ENCODE measurements at regions not wholly inside any gene's neighbourhood (a gene's known extent, or its start where the extent isn't known, plus 50 kb on each side); places are given as distances from the start of the nearest gene placed in this dataset.
"Not testable (repeated sequence)": the region's sequence is repeated elsewhere in the genome, so short reads cannot be mapped to it uniquely, and the experiment has no call there.

DNA sequence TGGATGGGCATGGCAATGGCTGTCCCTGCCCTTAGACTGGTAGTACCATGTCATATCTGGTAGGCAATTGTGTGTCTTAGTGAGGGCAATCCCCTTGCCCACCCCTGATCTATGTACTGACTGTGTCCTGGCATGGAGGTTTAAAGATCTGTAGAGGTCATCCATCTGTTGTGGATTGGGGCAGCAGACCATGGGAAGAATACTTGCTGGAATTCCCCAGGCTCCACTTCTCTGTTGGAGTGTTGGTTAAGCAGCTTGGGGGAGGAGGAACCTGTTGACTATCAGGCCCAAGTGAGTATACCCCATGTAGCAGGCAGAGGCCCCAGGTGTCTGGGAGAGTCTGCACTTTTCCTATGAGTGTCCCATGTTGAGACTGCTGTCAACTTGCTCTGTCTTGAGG is 246.7 kb upstream of the DIPK2B start:
- DNase-seq (ENCODE audit: extremely low read depth in 1 of 2, low read depth in 1 of 2) = no peak

DNA sequence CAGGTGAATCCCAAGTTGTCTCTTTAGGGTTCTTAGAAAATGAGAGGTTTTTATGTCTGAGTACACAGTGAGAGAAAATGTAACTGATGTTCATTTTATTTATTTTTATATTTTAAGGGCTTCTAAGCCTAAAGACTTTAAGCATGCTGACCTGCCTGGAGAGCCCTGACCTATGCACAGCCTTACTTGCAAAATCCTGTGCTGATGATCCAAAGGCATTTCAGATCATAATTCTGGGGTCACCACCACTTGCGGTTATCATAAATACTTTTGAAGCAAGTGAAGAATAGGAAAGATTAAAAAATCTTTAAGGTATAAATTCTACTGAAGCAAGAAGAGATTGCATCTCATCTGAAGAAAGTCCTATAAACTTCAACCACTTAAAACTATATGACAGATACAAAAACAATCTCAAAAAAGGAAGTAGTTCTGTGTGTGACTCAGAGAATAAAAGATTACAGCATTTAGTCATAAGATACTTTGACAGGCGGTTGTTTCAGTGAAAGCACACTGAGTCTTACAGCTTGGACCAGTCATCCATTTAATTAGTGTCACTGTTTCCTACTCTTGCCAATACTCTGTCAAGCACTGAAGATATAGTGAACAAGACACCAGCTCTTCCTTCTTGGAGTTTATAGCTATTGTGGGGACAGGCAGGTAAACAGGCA is 245.2 kb upstream of the DIPK2B start:
- DNase-seq (ENCODE audit: extremely low read depth in 1 of 2, low read depth in 1 of 2) = no peak

DNA sequence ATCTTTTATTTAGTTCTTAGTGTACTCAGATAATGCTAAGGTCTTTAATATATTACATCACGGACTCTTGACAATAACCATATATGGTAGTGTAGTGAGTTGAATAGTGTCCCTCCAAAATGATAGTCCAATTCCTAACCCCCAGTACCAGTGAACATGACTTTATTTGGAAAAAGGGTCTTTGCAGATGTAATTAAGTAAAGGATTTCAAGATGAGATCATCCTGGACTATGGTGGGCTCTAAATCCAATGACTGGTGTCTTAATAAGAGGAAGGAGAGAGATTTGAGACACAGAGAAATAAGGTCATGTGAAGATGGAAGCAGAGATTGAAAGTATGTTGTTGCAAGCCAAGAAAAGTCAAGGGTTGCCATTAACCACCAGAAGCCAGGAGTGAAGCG is 236.5 kb upstream of the DIPK2B start:
- DNase-seq (ENCODE audit: extremely low read depth in 1 of 2, low read depth in 1 of 2) = no peak

DNA sequence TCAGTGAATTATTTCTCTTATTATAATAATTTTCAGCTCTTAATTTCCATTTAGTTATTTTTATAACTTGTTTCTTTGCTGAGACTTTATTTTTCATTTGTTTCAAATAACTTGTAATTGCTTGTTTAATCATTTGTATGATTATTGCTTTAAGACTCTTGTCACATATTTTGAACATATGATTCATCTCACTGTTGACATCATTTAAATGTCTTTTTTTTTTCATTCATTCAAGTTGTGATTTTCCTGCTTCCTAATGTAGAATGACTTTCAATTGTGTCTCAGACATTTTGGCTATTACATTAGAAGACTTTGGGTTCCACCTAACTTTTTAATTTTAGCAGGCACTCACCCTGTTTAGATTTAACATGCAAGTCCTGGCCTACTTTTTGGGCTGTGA is 234.8 kb upstream of the DIPK2B start:
- no peak for DNase-seq (ENCODE audit: extremely low read depth in 1 of 2, low read depth in 1 of 2)

DNA sequence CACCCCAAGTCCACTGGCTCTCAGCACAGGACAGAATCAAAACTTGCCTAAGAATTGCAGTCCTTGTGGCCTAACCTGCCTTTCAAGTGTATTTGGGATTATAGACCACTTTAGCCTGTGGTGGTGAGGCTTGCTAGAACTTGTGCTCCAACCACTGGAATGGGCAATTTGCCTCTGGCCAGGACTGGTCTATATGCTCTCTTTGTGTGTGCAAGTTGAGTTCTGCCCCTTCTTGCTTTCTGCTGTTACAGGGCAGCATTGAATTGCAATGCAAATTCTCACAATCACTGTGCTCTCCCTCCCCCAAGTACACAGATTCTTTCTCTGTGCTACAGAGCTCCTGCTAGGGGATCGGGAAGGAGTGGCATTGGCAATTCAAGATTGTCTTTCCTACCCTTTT is 233.6 kb upstream of the DIPK2B start:
- DNase-seq (ENCODE audit: extremely low read depth in 1 of 2, low read depth in 1 of 2) = no peak

DNA sequence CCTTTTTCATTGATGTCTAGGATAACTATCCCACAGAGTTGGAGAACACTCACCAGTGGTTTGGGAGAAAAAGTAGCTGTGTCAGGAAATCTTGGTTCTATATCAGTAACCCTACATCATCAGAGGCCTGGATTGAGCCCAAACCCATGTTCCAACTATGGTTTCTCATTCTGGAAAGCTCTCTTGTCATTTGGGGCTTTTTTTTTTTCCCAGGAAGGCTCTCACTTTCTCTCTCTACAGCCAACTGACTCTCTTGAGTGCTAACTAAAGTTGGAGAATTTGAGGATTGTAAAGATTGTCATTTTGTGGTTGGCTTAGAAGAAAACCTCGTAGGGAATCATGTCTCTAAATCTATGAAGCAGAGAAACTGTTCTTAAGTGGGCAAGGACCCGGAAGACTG is 228.2 kb upstream of the DIPK2B start:
- DNase-seq (ENCODE audit: extremely low read depth in 1 of 2, low read depth in 1 of 2) = no peak

DNA sequence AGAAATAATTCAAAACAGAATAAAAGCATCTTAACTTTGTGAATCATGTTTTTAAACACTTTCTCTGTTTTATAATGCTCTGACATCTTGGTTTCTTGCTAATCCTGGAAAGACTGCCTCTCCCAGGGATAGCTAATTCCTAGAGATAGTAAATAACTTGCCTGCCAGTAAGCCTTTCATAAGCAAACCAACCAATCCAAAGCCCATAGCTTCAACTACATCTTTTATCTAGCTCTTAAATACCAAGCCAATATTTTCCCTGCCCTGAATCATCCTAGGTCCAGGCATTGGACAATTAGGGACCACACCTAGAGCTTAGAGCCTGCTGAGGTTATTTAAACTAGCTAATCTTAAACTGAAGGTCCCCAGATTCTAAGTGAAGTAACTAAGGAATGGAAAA is 223.7 kb upstream of the DIPK2B start:
- DNase-seq (ENCODE audit: extremely low read depth in 1 of 2, low read depth in 1 of 2) = no peak

DNA sequence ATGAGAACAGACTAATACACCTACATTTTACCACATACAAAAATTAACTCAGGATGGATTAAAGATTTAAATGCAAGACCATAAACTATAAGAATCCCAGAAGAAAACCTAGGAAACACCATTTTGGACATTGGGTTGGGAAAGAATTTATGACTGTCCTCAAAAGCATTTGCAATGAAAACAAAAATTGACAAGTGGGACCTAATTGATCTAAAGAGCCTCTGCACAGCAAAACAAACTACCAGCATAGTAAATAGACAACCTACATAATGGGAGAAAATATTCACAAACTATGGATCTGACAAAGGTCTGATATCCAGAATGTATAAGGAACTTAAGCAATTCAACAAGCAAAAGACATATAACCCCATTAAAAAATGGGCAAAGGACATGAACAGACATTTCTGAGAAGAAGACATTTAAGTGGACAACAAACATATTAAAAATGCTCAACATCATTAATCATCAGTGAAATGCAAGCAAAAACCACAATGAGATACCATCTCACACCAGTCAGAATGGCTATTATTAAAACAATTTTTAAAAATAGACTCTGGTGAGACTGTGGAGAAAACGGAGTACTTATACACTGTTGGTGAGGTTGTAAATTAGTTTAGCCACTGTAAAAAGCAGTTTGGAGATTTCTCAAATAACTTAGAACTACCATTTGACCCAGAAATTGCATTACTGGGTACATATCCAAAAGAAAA is 221.7 kb upstream of the DIPK2B start:
- DNase-seq (ENCODE audit: extremely low read depth in 1 of 2, low read depth in 1 of 2) = no peak

DNA sequence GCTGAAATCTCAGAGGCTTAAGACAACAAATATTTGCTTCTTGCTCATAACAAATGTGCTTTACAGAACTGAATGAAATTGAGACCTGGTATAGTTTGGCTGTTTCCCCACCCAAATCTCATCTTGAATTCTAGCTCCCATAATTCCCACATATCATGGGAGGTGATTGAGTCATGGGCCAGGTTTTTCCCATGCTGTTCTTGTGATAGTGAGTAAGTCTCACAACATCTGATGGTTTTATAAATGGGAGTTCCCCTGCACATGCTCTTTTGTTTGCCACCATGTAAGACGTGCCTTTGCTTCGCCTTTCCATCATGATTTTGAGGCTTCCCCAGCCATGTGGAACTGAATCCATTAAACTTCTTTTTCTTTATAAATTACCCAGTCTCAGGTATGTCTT is 221.1 kb upstream of the DIPK2B start:
- no peak for DNase-seq (ENCODE audit: extremely low read depth in 1 of 2, low read depth in 1 of 2)

DNA sequence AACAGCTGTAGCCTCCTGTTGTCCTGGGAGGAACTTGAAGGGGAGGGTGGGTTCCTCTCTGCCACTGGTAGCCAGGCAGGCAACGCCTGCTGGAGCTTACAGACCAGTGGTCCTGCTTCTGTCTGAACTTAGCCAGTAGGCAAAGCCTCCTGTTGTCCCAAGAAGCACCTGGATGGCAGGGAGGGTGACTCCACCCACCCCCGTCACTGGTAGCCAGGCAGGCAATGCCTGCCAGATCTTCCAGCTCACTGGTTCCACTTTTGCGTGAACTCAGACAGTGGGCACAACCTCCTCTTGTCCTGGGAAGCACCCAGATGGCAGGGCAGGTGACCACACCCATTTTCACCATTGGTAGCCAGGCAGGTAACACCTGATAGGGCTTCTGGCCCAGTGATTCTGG is 203.5 kb upstream of the DIPK2B start:
- DNase-seq (ENCODE audit: extremely low read depth in 1 of 2, low read depth in 1 of 2) = no peak

DNA sequence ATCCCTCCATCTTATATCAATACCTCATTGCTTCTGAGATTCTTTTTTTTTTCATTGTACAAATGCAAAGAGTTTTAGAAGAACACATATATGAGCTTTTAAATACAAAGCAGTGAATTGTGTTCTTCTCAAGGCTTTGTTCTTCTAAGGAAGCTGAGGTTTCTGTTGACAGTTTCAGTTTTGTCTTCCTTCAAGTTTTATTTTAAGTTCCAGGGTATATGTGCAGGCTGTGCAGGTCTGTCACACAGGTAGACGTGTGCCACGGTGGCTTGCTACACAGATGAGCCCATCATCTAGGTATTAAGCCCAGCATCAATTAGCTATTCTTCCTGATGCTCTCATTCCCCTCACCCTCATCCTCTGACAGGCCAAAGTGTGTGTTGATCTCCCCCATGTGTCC is 201.2 kb upstream of the DIPK2B start:
- DNase-seq (ENCODE audit: extremely low read depth in 1 of 2, low read depth in 1 of 2) = no peak

DNA sequence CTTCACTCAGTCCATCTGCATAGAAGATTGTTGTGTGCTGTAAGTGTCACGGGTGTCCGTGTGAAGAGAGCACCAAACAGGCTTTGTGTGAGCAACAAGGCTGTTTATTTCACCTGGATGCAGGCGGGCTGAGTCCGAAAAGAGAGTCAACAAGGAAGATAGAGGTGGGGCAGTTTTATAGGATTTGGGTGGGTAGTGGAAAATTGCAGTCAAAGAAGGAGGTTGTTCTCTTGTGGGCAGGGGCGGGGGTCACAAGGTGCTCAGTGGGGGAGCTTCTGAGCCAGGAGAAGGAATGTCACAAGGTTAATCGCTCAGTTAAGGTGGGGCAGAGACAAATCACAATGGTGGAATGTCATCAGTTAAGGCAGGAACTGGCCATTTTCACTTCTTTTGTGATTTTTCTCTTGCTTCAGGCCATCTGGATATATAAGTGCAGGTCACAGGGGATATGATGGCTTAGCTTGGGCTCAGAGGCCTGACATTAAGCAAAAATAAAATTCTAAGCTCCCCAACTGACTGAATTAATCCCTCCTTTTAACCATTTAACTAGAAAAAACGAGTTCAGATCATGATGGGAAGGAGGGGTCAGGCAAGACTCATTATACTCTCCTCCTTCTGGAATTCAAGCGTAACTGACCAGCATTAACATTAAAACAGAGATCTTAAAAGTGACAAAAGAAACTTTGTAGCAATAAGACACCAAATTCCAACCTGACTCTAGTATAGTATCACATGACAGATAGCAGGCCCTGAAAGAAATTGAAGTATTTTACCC is 200.5 kb upstream of the DIPK2B start:
- not testable (repeated sequence) for DNase-seq (ENCODE audit: extremely low read depth in 1 of 2, low read depth in 1 of 2)

DNA sequence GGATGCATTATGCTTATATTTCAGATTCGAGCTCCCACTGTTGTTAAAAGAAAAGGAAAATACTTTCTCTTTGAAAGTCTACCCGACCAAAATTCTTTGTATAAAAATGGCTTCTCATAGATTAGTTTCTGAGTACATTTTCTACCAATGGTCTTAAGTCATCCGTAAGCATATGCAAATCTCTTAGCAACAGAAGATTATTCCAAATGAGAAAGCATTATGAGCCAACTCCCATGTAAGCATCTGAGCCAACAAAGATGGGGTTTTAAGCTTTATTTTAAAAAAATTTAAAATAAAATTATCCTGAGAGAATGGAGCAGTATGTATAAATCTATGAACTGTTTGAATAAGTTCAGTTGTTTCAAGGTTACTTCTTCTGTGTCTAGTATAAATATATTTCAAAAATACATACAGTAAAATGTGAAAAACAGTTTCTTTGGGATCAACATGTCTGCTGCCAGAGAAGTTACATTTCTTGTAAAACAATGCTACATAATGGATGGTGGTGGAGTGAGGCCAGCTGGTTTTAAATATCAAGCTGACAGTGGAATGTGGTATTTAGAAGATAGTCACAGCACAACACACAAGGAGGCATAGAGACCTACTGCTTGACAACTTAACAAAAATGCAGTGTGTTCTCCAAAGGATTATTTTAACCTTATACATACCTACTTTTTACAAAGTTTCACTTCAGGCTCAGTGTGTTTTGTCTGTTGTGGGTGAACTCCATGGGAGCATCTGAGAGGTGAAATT is 199.5 kb upstream of the DIPK2B start:
- DNase-seq (ENCODE audit: extremely low read depth in 1 of 2, low read depth in 1 of 2) = no peak

DNA sequence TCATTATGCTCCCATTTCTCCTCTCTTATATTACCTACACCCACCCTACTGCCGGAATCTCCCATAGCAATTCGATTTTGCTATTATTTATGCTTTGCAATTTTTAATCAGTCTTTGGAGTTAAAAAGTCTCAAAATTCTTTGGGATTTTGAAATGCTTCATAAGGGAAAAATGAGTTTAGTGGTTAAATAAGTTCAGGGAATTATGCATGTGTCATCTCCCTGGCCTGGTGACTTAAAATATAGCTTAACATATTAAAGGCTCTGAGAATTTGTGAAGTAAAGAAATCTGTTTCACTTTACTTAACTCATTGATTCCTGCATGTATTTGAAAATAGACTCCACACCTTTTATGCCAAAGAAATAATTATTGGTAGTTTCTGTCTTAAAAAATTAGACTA is 185.1 kb upstream of the DIPK2B start:
- no peak for DNase-seq (ENCODE audit: extremely low read depth in 1 of 2, low read depth in 1 of 2)

DNA sequence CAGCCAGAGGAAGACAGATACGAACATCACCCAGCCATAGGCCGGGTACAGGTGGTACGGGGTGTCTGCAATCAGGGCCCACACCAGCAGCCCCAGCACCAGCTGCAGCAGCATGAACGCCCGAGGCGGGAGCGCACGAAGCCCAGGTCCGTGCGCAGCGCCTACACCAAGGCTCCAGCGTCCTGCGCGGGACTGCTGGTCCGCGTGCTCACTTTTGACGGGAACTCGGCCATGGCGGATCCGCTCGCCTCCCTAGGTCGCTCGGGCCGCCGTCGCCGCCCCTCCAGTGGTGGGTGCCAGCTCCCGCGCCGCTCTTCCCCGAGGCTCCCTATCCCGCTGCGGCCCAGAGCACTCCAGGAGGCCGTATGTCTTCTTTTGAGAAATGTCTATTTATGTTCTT is 181.2 kb upstream of the DIPK2B start:
- no peak for DNase-seq (ENCODE audit: extremely low read depth in 1 of 2, low read depth in 1 of 2)

DNA sequence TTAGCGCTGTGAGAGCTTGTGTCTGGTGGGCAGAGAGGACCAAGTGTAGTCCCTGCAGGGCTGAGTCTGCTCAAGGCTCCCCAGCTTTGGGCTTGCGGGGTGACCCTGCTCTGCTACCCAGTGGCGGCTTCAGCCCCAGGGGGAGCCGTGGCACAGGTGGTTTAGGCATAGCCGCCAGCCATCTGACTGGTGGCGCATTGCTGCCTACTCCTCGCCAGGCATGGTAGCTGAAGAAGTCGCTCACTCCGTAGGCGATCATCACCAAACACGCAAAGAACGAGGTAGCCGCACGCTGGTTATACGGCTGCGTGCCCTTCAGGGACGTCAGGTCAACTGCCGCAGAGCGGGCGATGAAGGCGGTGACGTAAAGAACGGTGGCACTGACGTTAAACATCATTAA is 180.7 kb upstream of the DIPK2B start:
- DNase-seq (ENCODE audit: extremely low read depth in 1 of 2, low read depth in 1 of 2) = no peak

DNA sequence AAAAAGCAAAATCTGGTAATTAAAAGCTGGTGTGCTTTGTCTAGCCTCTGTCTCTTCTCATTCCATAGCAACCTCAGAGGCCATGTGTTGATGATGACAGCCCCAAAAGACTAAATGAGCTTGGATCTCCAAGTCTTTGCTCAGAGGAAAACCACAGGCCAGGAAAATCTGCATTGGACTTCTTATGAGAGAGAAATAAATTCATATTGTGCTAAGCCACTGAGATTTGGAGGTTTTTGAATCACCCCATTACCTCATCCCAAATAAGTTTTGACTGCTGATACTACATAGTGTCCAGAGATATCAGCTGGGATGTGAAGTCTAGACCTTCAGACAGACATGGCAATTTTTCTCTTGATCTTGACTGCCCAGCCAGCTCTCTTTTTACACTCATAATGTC is 178.6 kb upstream of the DIPK2B start:
- DNase-seq (ENCODE audit: extremely low read depth in 1 of 2, low read depth in 1 of 2) = no peak

DNA sequence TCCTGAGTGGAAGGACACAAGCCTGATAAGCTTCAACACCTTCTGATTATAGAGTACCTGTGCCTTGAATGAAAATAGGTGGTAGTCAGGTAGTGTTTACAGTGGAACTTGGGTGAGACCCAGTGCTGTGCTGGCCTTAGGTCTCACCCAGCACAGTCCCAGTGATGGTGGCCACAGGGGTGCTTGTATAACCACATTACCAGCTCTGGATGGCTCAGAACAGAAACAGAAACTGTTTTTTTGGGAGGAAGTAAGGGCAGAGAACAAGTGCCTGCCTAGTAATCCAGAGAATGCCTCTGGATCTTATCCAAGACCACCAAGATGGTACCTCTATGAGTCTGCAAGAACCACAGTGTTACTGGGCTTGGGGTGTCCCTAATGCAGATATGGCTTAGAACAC is 171.5 kb upstream of the DIPK2B start:
- DNase-seq (ENCODE audit: extremely low read depth in 1 of 2, low read depth in 1 of 2) = no peak

DNA sequence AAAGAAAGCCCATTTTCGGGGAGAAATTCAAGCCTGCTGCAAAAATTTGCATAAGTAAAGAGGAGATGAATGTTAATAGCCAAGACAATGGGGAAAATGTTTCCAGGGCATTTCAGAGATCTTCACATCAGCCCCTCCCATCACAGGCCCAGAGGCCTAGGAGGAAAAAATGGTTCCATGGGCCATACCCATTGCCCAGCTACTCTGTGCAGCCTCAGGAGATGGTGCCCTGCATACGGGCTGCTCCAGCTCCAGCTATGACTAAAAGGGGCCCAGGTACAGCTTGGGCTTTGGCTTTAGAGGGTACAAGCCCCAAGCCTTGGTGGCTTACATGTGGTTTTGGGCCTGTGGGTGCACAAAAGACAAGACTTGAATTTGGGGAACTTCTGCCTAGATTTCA is 168.0 kb upstream of the DIPK2B start:
- no peak for DNase-seq (ENCODE audit: extremely low read depth in 1 of 2, low read depth in 1 of 2)

DNA sequence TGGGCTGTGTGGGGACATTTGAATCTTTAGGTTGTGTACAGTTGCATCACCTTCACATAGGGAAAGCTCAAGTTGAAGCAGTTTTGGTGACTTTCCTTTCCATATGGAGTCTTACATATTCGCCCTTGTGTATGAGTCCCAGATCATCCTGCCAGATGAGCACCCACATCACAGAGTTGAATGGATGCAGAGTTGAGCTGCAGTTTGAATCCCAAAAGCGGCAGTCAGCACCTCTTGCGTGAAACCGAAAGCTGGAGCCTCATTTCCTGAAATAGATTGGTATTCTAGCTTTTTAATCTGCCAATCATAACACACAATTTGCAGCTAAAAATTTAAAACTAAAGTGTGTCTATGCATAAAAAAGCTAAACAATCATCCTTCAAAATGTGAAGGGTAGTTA is 162.9 kb upstream of the DIPK2B start:
- no peak for DNase-seq (ENCODE audit: extremely low read depth in 1 of 2, low read depth in 1 of 2)

DNA sequence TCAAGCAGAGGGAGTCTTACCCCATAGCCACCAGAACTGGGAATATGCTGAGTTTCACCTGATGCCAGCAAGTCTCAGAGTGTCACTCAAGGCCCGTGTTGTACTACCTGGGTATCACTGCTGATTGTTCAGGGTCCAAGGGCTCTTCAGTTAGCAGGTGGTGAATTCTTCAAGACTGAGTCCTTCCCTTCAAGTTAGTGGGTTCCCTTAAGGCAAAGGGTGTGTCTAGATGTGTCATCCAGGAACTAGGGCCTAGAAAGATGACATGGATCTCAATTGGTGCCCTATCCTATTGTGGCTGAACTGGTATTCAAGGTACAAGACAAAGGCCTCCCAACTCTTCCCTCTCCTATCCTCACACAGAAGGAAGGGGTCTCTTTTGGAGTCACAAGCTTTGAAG is 159.9 kb upstream of the DIPK2B start:
- DNase-seq (ENCODE audit: extremely low read depth in 1 of 2, low read depth in 1 of 2) = no peak
